ENCODE measurements at regions not wholly inside any gene's neighbourhood (a gene's known extent, or its start where the extent isn't known, plus 50 kb on each side); places are given as distances from the start of the nearest gene placed in this dataset.

- TF ChIP-seq POLR2A (IDR thresholded peaks at IDR 0.05) = no peak
- TF ChIP-seq, protein P1, sequence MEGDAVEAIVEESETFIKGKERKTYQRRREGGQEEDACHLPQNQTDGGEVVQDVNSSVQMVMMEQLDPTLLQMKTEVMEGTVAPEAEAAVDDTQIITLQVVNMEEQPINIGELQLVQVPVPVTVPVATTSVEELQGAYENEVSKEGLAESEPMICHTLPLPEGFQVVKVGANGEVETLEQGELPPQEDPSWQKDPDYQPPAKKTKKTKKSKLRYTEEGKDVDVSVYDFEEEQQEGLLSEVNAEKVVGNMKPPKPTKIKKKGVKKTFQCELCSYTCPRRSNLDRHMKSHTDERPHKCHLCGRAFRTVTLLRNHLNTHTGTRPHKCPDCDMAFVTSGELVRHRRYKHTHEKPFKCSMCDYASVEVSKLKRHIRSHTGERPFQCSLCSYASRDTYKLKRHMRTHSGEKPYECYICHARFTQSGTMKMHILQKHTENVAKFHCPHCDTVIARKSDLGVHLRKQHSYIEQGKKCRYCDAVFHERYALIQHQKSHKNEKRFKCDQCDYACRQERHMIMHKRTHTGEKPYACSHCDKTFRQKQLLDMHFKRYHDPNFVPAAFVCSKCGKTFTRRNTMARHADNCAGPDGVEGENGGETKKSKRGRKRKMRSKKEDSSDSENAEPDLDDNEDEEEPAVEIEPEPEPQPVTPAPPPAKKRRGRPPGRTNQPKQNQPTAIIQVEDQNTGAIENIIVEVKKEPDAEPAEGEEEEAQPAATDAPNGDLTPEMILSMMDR (IDR thresholded peaks at IDR 0.05) = no peak
Observed at GRCh38 chr5:175045820-175046219, 321.4 kb downstream of the MSX2 start.

Measured in heart left ventricle (tissue), 13 donors.